RWPE1 (cell line): ENCODE measurements at regions not wholly inside any gene's neighbourhood (a gene's known extent, or its start where the extent isn't known, plus 50 kb on each side); places are given as distances from the start of the nearest gene placed in this dataset.

ENCODE experiments used
- CTCF ChIA-PET: fragments of 350-600 bp; sonication (Branson Sonifier 250); formaldehyde crosslinking; extraction: SDS; loops from one replicate; lab custom pipeline; 2021; lab: Yijun Ruan, JAX
- POLR2A ChIA-PET: fragments of 400-600 bp; formaldehyde crosslinking; extraction: SDS; loops from one replicate; lab custom pipeline; 2020; ENCODE audit warnings: antibody characterized with exemption; ENCODE audit not compliant: low non-redundant PET; lab: Yijun Ruan, JAX
- DNase-seq: peaks from one replicate; pipeline ENCODE4 v3.0.0; 2012; ENCODE audit warnings: low spot score
- H3K27ac ChIP-seq: fragments of 450-650 bp; 2 replicates; pipeline ENCODE4 v1.5.1; 2017
- TF ChIP-seq, protein P1 (sequence below): fragments of 450-650 bp; conservative IDR thresholded peaks from 2 replicates; pipeline ENCODE4 v1.5.1; 2017; ENCODE audit warnings: low read depth, mild to moderate bottlenecking

DNA sequence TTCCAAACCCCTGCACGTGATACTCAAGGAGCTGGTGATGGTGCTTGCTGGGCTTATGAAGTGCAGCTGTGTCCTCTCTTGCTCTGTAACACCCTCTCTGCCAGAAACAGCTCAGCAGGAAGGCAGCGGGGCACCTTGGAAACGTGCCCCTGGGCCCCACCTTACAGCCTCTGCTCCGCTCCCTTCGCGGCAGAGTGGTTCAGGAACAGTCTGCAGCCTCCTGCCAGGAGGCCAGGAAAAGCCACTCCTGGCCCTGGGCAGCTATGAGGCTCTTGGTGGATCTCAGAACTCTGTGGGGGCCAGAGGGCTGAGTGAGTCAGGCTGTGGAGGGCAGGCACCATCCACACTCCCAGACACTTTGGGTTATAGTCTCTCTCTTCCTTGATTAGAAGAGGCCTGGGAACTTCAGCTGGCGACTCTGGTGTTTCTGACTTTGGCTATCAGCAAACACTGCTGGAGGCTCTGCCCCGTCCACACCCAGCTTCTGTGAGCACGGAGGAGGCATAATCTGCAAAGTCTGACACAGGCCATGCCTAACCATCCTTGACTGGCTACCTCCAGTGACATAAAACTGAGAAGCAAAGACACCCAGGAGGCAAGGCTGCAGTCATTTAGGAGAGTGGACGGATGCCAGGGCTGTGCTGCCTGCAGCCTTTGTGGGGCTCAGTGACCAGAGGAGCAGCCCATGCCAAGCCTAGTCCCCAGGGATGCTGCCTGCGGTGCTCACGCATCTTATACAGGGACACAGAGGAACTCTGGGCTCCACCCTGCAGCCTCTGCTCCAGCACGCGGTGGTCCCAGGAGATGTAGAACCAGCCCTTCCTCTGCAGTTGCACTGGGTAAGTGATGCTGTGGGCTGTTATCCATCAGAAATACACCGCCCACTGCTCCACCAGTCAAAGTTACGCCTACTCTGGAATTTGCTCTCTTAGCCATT lies 65.3 kb downstream of the METRNL start:
- no peak for DNase-seq
- CTCF ChIA-PET = no interaction called here
- POLR2A ChIA-PET = no interaction called here
- TF ChIP-seq, protein P1, sequence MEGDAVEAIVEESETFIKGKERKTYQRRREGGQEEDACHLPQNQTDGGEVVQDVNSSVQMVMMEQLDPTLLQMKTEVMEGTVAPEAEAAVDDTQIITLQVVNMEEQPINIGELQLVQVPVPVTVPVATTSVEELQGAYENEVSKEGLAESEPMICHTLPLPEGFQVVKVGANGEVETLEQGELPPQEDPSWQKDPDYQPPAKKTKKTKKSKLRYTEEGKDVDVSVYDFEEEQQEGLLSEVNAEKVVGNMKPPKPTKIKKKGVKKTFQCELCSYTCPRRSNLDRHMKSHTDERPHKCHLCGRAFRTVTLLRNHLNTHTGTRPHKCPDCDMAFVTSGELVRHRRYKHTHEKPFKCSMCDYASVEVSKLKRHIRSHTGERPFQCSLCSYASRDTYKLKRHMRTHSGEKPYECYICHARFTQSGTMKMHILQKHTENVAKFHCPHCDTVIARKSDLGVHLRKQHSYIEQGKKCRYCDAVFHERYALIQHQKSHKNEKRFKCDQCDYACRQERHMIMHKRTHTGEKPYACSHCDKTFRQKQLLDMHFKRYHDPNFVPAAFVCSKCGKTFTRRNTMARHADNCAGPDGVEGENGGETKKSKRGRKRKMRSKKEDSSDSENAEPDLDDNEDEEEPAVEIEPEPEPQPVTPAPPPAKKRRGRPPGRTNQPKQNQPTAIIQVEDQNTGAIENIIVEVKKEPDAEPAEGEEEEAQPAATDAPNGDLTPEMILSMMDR = no peak
- H3K27ac ChIP-seq = peak overlapping the region; percentile 32

DNA sequence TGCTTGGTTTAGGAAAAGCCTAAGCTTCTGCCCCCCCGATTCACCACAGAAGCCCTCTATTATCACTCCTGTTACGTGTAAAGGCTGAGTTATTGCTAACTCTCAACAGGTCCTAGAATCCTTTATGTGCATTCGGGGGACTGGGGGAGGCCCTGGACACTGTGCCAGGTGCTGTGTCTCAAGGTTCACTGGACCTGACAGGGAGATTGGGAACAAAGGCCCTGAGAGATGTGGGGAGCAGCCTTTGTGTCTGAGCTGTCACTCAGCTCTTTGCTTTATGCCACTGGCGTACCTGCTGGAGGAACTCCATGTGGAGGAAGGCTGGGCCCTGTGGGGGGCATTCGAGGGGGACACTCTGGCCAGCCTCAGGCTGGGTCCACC lies 65.9 kb downstream of the METRNL start:
- ChIA-PET CTCF (no interaction called here), POLR2A (no interaction called here)
- DNase-seq = no peak
- TF ChIP-seq, protein P1 = no peak
- no peak overlapping the region for H3K27ac ChIP-seq

DNA sequence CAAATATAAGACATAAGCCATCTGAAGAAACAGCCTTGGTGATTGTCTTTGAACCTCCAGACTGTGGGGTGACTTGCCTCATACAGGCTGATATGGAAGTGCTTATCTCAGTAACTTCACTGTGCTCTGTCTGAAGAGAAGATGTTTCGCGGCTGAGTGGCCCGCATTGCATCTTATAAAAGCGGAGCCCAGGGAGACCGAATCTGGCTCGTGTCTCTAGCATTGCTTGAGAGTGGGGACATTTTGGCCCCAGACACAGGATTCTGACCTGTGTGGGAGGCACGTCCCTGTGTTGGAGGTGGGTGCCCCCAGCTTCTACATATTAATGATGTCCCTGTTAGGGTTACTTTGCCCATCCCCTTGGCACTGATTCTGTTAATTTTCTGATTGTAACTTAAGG lies 66.4 kb downstream of the METRNL start:
- ChIA-PET POLR2A (no interaction called here), CTCF (no interaction called here)
- no peak for DNase-seq
- H3K27ac ChIP-seq = no peak overlapping the region
- TF ChIP-seq, protein P1 = no peak

DNA sequence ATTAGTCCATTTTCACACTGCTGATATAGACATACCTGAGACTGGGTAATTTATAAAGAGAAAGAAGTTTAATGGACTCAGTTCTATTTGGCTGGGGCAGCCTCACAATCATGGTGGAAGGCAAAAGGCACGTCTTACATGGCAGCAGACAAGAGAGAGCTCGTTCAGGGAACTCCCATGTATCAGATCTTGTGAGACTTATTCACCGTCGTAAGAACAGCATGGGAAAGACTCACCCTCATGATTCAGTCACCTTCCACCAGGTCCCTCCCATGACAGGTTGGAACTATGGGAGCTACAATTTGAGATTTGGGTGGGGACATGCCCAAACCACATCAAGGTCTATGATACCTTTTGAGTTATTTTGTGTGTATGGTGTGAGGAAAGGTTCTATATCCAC lies 66.9 kb downstream of the METRNL start:
- TF ChIP-seq, protein P1 = no peak
- CTCF ChIA-PET = no interaction called here
- POLR2A ChIA-PET = no interaction called here
- H3K27ac ChIP-seq = no peak overlapping the region
- no peak for DNase-seq

DNA sequence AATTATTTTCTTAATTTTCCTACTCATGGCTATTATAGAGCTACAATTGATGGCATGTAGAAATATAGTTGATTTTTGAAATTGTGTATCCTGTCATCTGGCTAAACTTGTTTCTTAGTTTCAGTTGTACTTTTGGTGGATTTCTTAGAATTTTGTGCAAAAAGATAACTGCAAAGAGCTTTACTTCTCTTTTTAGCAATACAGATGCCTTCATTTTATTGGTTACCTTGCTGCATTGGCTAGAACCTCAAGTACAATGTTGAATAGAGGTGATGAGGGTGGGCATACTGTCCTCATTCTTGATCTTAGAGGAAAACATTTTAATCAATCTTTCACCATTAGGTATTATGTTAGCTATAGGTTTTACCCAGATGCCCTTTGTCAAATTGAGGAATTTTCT lies 67.9 kb downstream of the METRNL start:
- H3K27ac ChIP-seq = no peak overlapping the region
- CTCF ChIA-PET = no interaction called here
- POLR2A ChIA-PET = no interaction called here
- DNase-seq = no peak
- TF ChIP-seq, protein P1 = no peak

DNA sequence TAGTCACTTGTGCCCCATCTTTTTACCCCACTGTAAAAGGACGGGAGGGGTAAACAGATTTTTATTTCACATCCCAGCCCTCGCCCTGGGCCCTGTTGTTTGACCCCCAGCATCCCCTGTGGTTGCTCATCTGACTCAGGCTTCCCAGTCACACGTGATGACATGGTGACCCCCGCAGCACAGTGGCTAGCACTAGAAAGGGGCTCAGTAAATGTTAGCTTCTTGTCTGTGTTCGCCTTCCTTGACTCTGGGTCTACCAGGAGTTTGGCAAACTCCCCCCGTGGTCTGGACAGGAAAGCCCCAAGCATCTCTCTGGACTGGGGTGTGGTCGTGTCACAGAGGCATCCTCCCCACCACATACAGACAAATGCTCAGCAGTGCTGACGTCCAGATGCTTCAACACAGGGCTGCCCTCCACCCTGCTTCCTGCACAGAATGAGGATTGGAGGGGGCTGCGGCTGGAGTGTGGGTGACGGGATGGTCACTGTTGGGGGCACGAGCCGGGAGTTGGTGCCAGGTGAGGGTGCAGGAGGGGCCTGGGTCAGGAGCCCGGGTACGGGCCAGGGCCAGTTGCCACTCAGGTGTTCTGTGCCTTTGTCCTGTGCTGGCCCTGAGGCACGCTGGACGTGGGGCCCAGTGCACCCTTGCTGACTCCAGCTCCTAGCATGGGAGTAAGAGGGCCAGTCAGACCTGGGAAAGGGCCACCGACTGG lies 69.1 kb downstream of the METRNL start:
- ChIA-PET CTCF (no interaction called here), POLR2A (no interaction called here)
- TF ChIP-seq, protein P1 = no peak
- H3K27ac ChIP-seq = no peak overlapping the region
- no peak for DNase-seq
